ENCODE measurements at regions not wholly inside any gene's neighbourhood (a gene's known extent, or its start where the extent isn't known, plus 50 kb on each side); places are given as distances from the start of the nearest gene placed in this dataset.

DNA sequence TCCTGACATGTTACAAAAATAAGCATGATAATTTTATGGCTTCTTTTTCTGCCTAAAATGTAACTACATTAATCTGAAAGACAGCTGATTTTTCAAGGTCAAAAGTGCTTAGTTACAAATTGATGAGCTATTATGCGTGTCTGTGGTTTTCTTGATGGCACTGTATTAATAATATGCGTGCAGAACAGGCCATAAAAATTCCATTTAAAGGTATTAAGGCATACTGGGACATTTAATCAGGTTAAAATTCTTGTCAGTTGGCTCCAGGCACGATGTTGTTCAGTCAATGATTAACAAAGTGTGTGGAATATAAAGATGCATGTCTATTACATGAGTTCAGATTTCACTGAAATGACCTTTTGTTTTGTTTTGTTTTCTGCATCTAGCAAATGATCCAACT, 420.1 kb upstream of the ZNF804A start:
- ChIA-PET POLR2A (no interaction called here), CTCF (no interaction called here), RAD21 (ENCODE audit: low non-redundant PET in 1 of 2, low total read pairs in 2 of 2, uncharacterized antibody in 2 of 2, unreplicated experiment in 2 of 2) (no interaction called here)
- peaks cover 0 to 4% of the 10 kb centered on the region in 2 experiments; a peak in 1 of 4 replicates for H3K9me3 ChIP-seq (ENCODE audit: control insufficient read depth in 1 of 2, insufficient read depth in 1 of 2, low read depth in 1 of 2, low read length in 2 of 2)
- no peaks in the 10 kb centered on the region for H3K4me1 ChIP-seq (ENCODE audit: control insufficient read depth in 1 of 2, insufficient read depth in 2 of 2, low read length in 2 of 2)
- no peaks in the 10 kb centered on the region for H4K20me1 ChIP-seq (ENCODE audit: insufficient read depth)
- BruUV-seq (replicated peaks), result no TSS peak
- H3K27me3 ChIP-seq (ENCODE audit: insufficient read depth, low read length), result no peaks in the 10 kb centered on the region
- no peak overlapping the region for H3K27ac ChIP-seq (ENCODE audit: low read depth, low read length)
- no peaks in the 10 kb centered on the region for H3K79me2 ChIP-seq (ENCODE audit: insufficient read depth, low read length)
- no peak for ATAC-seq
- peak overlapping the region; percentile 43 for H2AFZ ChIP-seq (ENCODE audit: low read depth, low read length, poor library complexity, severe bottlenecking)
- no peaks in the 10 kb centered on the region for H3K36me3 ChIP-seq (ENCODE audit: control insufficient read depth in 1 of 2, insufficient read depth in 2 of 2, low read length in 2 of 2)
- H3K4me2 ChIP-seq (ENCODE audit: low read length), result no peak overlapping the region
- TF ChIP-seq JUND (IDR thresholded peaks at IDR 0.05), result no peak
- TF ChIP-seq TCF7L2 (IDR thresholded peaks at IDR 0.05; ENCODE audit: borderline replicate concordance, extremely low read depth, insufficient read depth, insufficient read length), result no peak
- TF ChIP-seq YY1 (IDR thresholded peaks at IDR 0.05; ENCODE audit: extremely low read depth, insufficient replicate concordance, low read depth, low read length), result no peak
- TF ChIP-seq CBX3 (IDR thresholded peaks at IDR 0.05; ENCODE audit: low read depth), result no peak
- TF ChIP-seq ELF1 (IDR thresholded peaks at IDR 0.05; ENCODE audit: borderline replicate concordance, low read depth), result no peak
- no peak for TF ChIP-seq ZFX (IDR thresholded peaks at IDR 0.05)
- no peak for TF ChIP-seq ZNF274 (IDR thresholded peaks at IDR 0.05; ENCODE audit: low read depth, low read length)
- no peak for TF ChIP-seq RAD21 (IDR thresholded peaks at IDR 0.05; ENCODE audit: low read depth)
- TF ChIP-seq, protein P1, sequence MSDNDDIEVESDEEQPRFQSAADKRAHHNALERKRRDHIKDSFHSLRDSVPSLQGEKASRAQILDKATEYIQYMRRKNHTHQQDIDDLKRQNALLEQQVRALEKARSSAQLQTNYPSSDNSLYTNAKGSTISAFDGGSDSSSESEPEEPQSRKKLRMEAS (IDR thresholded peaks at IDR 0.05), result no peak
- TF ChIP-seq POLR2A (IDR thresholded peaks at IDR 0.05; ENCODE audit: borderline replicate concordance, extremely low read depth, insufficient read depth, insufficient read length), result no peak
- DNase-seq (ENCODE audit: low read depth, low spot score), result no peak
- no peak overlapping the region for H3K9ac ChIP-seq (ENCODE audit: low read length)
- no peaks in the 10 kb centered on the region for H3K9me2 ChIP-seq (ENCODE audit: insufficient read depth)
- no peak overlapping the region for H3K4me3 ChIP-seq (replicated peaks in 1 of 2; ENCODE audit: low read depth in 1 of 2, low read length in 2 of 2)
- intact Hi-C loops (cut with micrococcal nuclease), result no loop called here

GRCh38 chr2:184186436-184186835, 411.9 kb upstream of the ZNF804A start:
- no peaks in the 10 kb centered on the region for H3K4me1 ChIP-seq (ENCODE audit: control insufficient read depth in 1 of 2, insufficient read depth in 2 of 2, low read length in 2 of 2)
- H3K4me3 ChIP-seq (replicated peaks in 1 of 2; ENCODE audit: low read depth in 1 of 2, low read length in 2 of 2), result no peak overlapping the region
- H3K9me2 ChIP-seq (ENCODE audit: insufficient read depth), result no peaks in the 10 kb centered on the region
- no peaks in the 10 kb centered on the region for H3K36me3 ChIP-seq (ENCODE audit: control insufficient read depth in 1 of 2, insufficient read depth in 2 of 2, low read length in 2 of 2)
- no TSS peak for BruUV-seq (replicated peaks)
- intact Hi-C loops (cut with micrococcal nuclease), result no loop called here
- H3K9ac ChIP-seq (ENCODE audit: low read length), result no peak overlapping the region
- RAD21 ChIA-PET (ENCODE audit: low non-redundant PET in 1 of 2, low total read pairs in 2 of 2, uncharacterized antibody in 2 of 2, unreplicated experiment in 2 of 2), result no interaction called here
- no peaks in the 10 kb centered on the region for H3K79me2 ChIP-seq (ENCODE audit: insufficient read depth, low read length)
- H3K27me3 ChIP-seq (ENCODE audit: insufficient read depth, low read length), result no peaks in the 10 kb centered on the region
- no peaks in the 10 kb centered on the region for H4K20me1 ChIP-seq (ENCODE audit: insufficient read depth)
- no peak overlapping the region for H3K27ac ChIP-seq (ENCODE audit: low read depth, low read length)
- CTCF ChIA-PET, result no interaction called here
- peaks cover 0 to 4% of the 10 kb centered on the region in 2 experiments; a peak in 1 of 4 replicates for H3K9me3 ChIP-seq (ENCODE audit: control insufficient read depth in 1 of 2, insufficient read depth in 1 of 2, low read depth in 1 of 2, low read length in 2 of 2)
- ATAC-seq (no peak), DNase-seq (ENCODE audit: low read depth, low spot score) (no peak)
- POLR2A ChIA-PET, result no interaction called here
- H3K4me2 ChIP-seq (ENCODE audit: low read length), result no peak overlapping the region
- H2AFZ ChIP-seq (ENCODE audit: low read depth, low read length, poor library complexity, severe bottlenecking), result no peak overlapping the region
- no peak for TF ChIP-seq SRF (IDR thresholded peaks at IDR 0.05; ENCODE audit: low read depth)
- no peak for TF ChIP-seq ELF1 (IDR thresholded peaks at IDR 0.05; ENCODE audit: borderline replicate concordance, low read depth)
- no peak for TF ChIP-seq EZH2phosphoT487 (IDR thresholded peaks at IDR 0.05; ENCODE audit: borderline replicate concordance)
- no peak for TF ChIP-seq EGR1 (IDR thresholded peaks at IDR 0.05; ENCODE audit: low read depth)
- TF ChIP-seq, protein P2, sequence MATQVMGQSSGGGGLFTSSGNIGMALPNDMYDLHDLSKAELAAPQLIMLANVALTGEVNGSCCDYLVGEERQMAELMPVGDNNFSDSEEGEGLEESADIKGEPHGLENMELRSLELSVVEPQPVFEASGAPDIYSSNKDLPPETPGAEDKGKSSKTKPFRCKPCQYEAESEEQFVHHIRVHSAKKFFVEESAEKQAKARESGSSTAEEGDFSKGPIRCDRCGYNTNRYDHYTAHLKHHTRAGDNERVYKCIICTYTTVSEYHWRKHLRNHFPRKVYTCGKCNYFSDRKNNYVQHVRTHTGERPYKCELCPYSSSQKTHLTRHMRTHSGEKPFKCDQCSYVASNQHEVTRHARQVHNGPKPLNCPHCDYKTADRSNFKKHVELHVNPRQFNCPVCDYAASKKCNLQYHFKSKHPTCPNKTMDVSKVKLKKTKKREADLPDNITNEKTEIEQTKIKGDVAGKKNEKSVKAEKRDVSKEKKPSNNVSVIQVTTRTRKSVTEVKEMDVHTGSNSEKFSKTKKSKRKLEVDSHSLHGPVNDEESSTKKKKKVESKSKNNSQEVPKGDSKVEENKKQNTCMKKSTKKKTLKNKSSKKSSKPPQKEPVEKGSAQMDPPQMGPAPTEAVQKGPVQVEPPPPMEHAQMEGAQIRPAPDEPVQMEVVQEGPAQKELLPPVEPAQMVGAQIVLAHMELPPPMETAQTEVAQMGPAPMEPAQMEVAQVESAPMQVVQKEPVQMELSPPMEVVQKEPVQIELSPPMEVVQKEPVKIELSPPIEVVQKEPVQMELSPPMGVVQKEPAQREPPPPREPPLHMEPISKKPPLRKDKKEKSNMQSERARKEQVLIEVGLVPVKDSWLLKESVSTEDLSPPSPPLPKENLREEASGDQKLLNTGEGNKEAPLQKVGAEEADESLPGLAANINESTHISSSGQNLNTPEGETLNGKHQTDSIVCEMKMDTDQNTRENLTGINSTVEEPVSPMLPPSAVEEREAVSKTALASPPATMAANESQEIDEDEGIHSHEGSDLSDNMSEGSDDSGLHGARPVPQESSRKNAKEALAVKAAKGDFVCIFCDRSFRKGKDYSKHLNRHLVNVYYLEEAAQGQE (IDR thresholded peaks at IDR 0.05; ENCODE audit: low read depth), result no peak
- TF ChIP-seq, protein P3, sequence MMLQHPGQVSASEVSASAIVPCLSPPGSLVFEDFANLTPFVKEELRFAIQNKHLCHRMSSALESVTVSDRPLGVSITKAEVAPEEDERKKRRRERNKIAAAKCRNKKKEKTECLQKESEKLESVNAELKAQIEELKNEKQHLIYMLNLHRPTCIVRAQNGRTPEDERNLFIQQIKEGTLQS (IDR thresholded peaks at IDR 0.05), result no peak
- TF ChIP-seq TCF7L2 (IDR thresholded peaks at IDR 0.05; ENCODE audit: borderline replicate concordance, extremely low read depth, insufficient read depth, insufficient read length), result no peak
- no peak for TF ChIP-seq POLR2A (IDR thresholded peaks at IDR 0.05; ENCODE audit: borderline replicate concordance, extremely low read depth, insufficient read depth, insufficient read length)
- TF ChIP-seq, protein P1 (IDR thresholded peaks at IDR 0.05), result no peak
